ENCODE measurements at regions not wholly inside any gene's neighbourhood (a gene's known extent, or its start where the extent isn't known, plus 50 kb on each side); places are given as distances from the start of the nearest gene placed in this dataset.

DNA sequence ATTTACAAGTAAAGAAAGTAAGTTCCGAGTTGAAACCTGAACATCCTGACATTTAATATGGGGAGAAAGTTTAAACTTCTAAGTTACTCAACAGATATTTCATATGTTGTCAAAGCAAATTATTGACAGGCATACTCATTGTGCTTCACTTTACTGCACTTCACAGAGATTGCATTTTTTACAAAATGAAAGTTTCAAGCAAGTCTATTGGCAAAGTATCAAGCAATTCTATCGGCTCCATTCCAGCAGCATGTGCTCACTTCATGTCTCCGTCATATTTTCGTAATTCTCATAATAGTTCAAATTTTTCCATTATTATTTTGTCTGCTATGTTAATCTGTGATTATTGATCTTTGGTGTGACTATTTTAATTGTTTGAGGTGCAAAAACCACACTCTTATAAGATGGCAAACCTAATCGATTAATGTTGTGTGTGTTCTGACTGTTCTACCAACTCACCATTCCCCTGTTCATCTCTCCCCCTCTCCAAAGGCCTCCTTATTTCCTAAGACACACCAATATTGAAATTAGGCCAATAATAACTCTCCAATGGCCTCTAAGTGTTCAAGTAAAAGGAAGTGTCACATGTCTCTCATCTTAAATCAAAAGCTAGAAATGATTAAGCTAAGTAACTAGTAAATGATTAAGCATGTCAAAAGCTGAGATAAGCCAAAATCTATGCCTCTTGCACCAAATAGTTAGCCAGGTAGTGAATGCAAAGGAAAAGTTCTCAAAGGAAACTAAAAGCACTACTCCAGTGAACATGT lies 68.2 kb upstream of the BCL9 start:
- no peaks in the 10 kb centered on the region for H3K27me3 ChIP-seq
- H3K4me3 ChIP-seq: no peak overlapping the region
- no peaks in the 10 kb centered on the region for H3K79me2 ChIP-seq
- H3K4me2 ChIP-seq: no peak overlapping the region
- H3K9me3 ChIP-seq (ENCODE audit: low read depth): no peaks in the 10 kb centered on the region
- H2AFZ ChIP-seq: no peak overlapping the region
- TF ChIP-seq EZH2phosphoT487 (IDR thresholded peaks at IDR 0.05; ENCODE audit: low read depth, severe bottlenecking, unreplicated experiment) (no peak), EZH2 (IDR thresholded peaks at IDR 0.05; ENCODE audit: borderline replicate concordance) (no peak)
- TF ChIP-seq, protein P1, sequence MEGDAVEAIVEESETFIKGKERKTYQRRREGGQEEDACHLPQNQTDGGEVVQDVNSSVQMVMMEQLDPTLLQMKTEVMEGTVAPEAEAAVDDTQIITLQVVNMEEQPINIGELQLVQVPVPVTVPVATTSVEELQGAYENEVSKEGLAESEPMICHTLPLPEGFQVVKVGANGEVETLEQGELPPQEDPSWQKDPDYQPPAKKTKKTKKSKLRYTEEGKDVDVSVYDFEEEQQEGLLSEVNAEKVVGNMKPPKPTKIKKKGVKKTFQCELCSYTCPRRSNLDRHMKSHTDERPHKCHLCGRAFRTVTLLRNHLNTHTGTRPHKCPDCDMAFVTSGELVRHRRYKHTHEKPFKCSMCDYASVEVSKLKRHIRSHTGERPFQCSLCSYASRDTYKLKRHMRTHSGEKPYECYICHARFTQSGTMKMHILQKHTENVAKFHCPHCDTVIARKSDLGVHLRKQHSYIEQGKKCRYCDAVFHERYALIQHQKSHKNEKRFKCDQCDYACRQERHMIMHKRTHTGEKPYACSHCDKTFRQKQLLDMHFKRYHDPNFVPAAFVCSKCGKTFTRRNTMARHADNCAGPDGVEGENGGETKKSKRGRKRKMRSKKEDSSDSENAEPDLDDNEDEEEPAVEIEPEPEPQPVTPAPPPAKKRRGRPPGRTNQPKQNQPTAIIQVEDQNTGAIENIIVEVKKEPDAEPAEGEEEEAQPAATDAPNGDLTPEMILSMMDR (IDR thresholded peaks at IDR 0.05; ENCODE audit: poor library complexity): no peak
- no peak for DNase-seq (ENCODE audit: low spot score)
- WGBS (ENCODE audit: low lambda C conversion rate, missing lambda C conversion rate): 70% methylated on average over 5 of the region's 5 CpGs
- no peak overlapping the region for H3K27ac ChIP-seq
- no peaks in the 10 kb centered on the region for H3K36me3 ChIP-seq (replicated peaks; ENCODE audit: insufficient read depth, low read depth)
- H3K9me2 ChIP-seq (replicated peaks; ENCODE audit: insufficient read depth): no peaks in the 10 kb centered on the region
- H4K20me1 ChIP-seq (ENCODE audit: insufficient read depth, poor library complexity, severe bottlenecking): no peaks in the 10 kb centered on the region
- H3K4me1 ChIP-seq (ENCODE audit: insufficient read depth): peaks cover 7% of the 10 kb centered on the region

DNA sequence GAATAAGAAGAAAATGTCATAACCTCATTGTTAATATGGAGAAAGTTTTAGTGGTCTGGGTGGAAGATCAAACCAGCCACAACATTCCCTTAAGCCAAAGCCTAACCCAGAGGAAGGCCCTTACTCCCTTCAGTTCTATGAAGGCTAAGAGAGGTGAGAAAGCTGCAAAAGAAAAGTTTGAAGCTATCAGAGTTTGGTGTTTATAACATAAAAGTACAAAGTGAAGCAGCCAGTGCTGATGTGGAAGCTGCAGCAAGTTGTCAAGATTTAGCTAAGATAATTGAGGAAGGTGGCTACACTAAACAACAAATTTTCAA lies 67.6 kb upstream of the BCL9 start:
- Histone ChIP-seq H3K9me3 (ENCODE audit: low read depth) (no peaks in the 10 kb centered on the region), H2AFZ (no peak overlapping the region), H3K36me3 (replicated peaks; ENCODE audit: insufficient read depth, low read depth) (no peaks in the 10 kb centered on the region), H3K9me2 (replicated peaks; ENCODE audit: insufficient read depth) (no peaks in the 10 kb centered on the region), H3K27me3 (no peaks in the 10 kb centered on the region), H3K4me2 (no peak overlapping the region), H4K20me1 (ENCODE audit: insufficient read depth, poor library complexity, severe bottlenecking) (no peaks in the 10 kb centered on the region), H3K4me3 (no peak overlapping the region), H3K27ac (no peak overlapping the region), H3K79me2 (no peaks in the 10 kb centered on the region), H3K4me1 (ENCODE audit: insufficient read depth) (peaks cover 7% of the 10 kb centered on the region)
- TF ChIP-seq EZH2phosphoT487 (IDR thresholded peaks at IDR 0.05; ENCODE audit: low read depth, severe bottlenecking, unreplicated experiment) (no peak), EZH2 (IDR thresholded peaks at IDR 0.05; ENCODE audit: borderline replicate concordance) (no peak)
- TF ChIP-seq, protein P1 (IDR thresholded peaks at IDR 0.05; ENCODE audit: poor library complexity): no peak
- DNase-seq (ENCODE audit: low spot score): no peak

DNA sequence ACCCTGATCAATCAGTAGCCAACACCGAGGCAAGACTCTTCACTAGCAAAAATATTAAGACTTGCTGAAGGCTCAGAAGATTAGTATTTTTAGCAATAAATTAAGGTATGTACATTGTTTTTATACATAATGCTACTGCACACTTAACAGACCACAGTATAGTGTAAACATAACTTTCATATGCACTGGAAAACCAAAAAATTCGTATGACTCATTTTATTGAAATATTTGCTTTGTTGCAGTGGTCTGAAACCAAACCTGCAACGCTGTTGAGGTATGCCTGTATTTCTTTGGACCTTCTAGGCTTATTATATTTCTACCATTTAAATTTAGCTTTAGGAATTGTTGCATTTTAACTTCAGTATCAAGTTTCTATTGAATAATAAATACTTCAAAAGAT lies 65.8 kb upstream of the BCL9 start:
- Histone ChIP-seq H3K27me3 (no peaks in the 10 kb centered on the region), H3K9me3 (ENCODE audit: low read depth) (no peaks in the 10 kb centered on the region), H2AFZ (no peak overlapping the region), H3K9me2 (replicated peaks; ENCODE audit: insufficient read depth) (no peaks in the 10 kb centered on the region), H3K4me1 (ENCODE audit: insufficient read depth) (peaks cover 7% of the 10 kb centered on the region), H3K4me3 (no peak overlapping the region), H3K36me3 (replicated peaks; ENCODE audit: insufficient read depth, low read depth) (no peaks in the 10 kb centered on the region), H3K27ac (no peak overlapping the region), H3K4me2 (no peak overlapping the region), H3K79me2 (no peaks in the 10 kb centered on the region), H4K20me1 (ENCODE audit: insufficient read depth, poor library complexity, severe bottlenecking) (no peaks in the 10 kb centered on the region)
- 80% methylated on average over 3 of the region's 3 CpGs for WGBS (ENCODE audit: low lambda C conversion rate, missing lambda C conversion rate)
- TF ChIP-seq, protein P1 (IDR thresholded peaks at IDR 0.05; ENCODE audit: poor library complexity): no peak
- TF ChIP-seq EZH2 (IDR thresholded peaks at IDR 0.05; ENCODE audit: borderline replicate concordance): no peak
- no peak for TF ChIP-seq EZH2phosphoT487 (IDR thresholded peaks at IDR 0.05; ENCODE audit: low read depth, severe bottlenecking, unreplicated experiment)
- DNase-seq (ENCODE audit: low spot score): no peak
